ENCODE measurements at regions not wholly inside any gene's neighbourhood (a gene's known extent, or its start where the extent isn't known, plus 50 kb on each side); places are given as distances from the start of the nearest gene placed in this dataset.

- no peak for TF ChIP-seq FOXK2 (IDR thresholded peaks at IDR 0.05)
- no peak for TF ChIP-seq ZNF384 (IDR thresholded peaks at IDR 0.05)
- TF ChIP-seq HDGF (IDR thresholded peaks at IDR 0.05; ENCODE audit: borderline replicate concordance), result no peak
- TF ChIP-seq NFRKB (IDR thresholded peaks at IDR 0.05), result no peak
- TF ChIP-seq SP1 (IDR thresholded peaks at IDR 0.05), result no peak
- TF ChIP-seq ELF4 (IDR thresholded peaks at IDR 0.05), result no peak
- no peak for TF ChIP-seq CTBP1 (IDR thresholded peaks at IDR 0.05; ENCODE audit: borderline replicate concordance)
- TF ChIP-seq L3MBTL2 (conservative IDR thresholded peaks at IDR 0.05), result no peak
- no peak for TF ChIP-seq TARDBP (IDR thresholded peaks at IDR 0.05)
- TF ChIP-seq FOXA1 (IDR thresholded peaks at IDR 0.05), result no peak
- DNase-seq (ENCODE audit: extremely low spot score), result no peak
- ChIA-PET CTCF (interaction anchor here (0.6 to 1.0 kb wide), 4 partner anchors 10 to 137 kb away, joined by 3 to 9 read pairs (median 4); no protein-coding TSS in a partner anchor), POLR2A (no interaction called here)
These were observed 648.5 kb downstream of the RNF144B start for GRCh38 chr6:19035461-19036195.

GRCh38 chr6:19036196-19036555 lies 649.0 kb downstream of the RNF144B start:
- TF ChIP-seq L3MBTL2 (conservative IDR thresholded peaks at IDR 0.05) (no peak), FOXA1 (IDR thresholded peaks at IDR 0.05) (no peak), SUZ12 (IDR thresholded peaks at IDR 0.05) (no peak), HDGF (IDR thresholded peaks at IDR 0.05; ENCODE audit: borderline replicate concordance) (no peak), BHLHE40 (IDR thresholded peaks at IDR 0.05; ENCODE audit: borderline replicate concordance) (no peak), ARNT (IDR thresholded peaks at IDR 0.05) (no peak), PKNOX1 (IDR thresholded peaks at IDR 0.05) (no peak), FOXM1 (IDR thresholded peaks at IDR 0.05; ENCODE audit: borderline replicate concordance) (no peak)
- no peak for DNase-seq (ENCODE audit: extremely low spot score)
- CTCF ChIA-PET, result interaction anchor here (0.9 kb wide), 1 partner anchor 11 kb away, joined by 3 read pairs; no protein-coding TSS in a partner anchor
- POLR2A ChIA-PET, result no interaction called here

- CTCF ChIA-PET, result no interaction called here
- POLR2A ChIA-PET, result no interaction called here
- no peak for DNase-seq (ENCODE audit: extremely low spot score)
These were observed 650.5 kb downstream of the RNF144B start for GRCh38 chr6:19037607-19038006.

DNA sequence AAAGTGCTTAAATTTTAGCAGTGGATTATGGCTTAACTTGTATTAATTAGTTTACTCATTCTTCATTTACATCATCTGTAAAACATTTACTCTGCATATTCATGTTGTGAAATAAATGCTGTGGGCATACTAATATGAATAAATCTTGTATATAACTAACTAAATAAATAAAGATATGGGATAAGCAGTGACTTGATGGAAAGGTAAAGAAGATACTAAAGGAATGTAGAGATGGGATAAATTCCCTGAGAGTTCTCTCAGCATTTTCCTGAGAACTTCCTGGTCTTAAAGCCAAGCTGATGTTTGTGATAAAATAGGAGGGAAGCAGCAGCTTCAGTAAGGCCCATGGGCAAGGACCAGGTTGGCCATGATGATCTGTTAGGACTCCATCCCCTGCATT lies 652.1 kb downstream of the RNF144B start:
- DNase-seq (ENCODE audit: extremely low spot score), result no peak
- CTCF ChIA-PET, result no interaction called here
- POLR2A ChIA-PET, result no interaction called here
- TF ChIP-seq FOXA1 (IDR thresholded peaks at IDR 0.05) (no peak), BHLHE40 (IDR thresholded peaks at IDR 0.05; ENCODE audit: borderline replicate concordance) (no peak), HDGF (IDR thresholded peaks at IDR 0.05; ENCODE audit: borderline replicate concordance) (no peak), ZNF384 (IDR thresholded peaks at IDR 0.05) (no peak), L3MBTL2 (conservative IDR thresholded peaks at IDR 0.05) (no peak), ARNT (IDR thresholded peaks at IDR 0.05) (no peak), CTBP1 (IDR thresholded peaks at IDR 0.05; ENCODE audit: borderline replicate concordance) (no peak), ELF4 (IDR thresholded peaks at IDR 0.05) (no peak), SUZ12 (IDR thresholded peaks at IDR 0.05) (no peak), FOXM1 (IDR thresholded peaks at IDR 0.05; ENCODE audit: borderline replicate concordance) (no peak), NFRKB (IDR thresholded peaks at IDR 0.05) (no peak), TARDBP (IDR thresholded peaks at IDR 0.05) (no peak), LEF1 (IDR thresholded peaks at IDR 0.05; ENCODE audit: borderline replicate concordance) (no peak)

More at GRCh38 chr6:19037607-19038006, 650.5 kb downstream of the RNF144B start:
- TF ChIP-seq PKNOX1 (IDR thresholded peaks at IDR 0.05), result no peak
- no peak for TF ChIP-seq L3MBTL2 (conservative IDR thresholded peaks at IDR 0.05)
- no peak for TF ChIP-seq SP1 (IDR thresholded peaks at IDR 0.05)
- no peak for TF ChIP-seq FOXM1 (IDR thresholded peaks at IDR 0.05; ENCODE audit: borderline replicate concordance)
- no peak for TF ChIP-seq LEF1 (IDR thresholded peaks at IDR 0.05; ENCODE audit: borderline replicate concordance)
- no peak for TF ChIP-seq BHLHE40 (IDR thresholded peaks at IDR 0.05; ENCODE audit: borderline replicate concordance)
- TF ChIP-seq FOXK2 (IDR thresholded peaks at IDR 0.05), result no peak
- TF ChIP-seq TARDBP (IDR thresholded peaks at IDR 0.05), result no peak
- TF ChIP-seq CTBP1 (IDR thresholded peaks at IDR 0.05; ENCODE audit: borderline replicate concordance), result no peak
- no peak for TF ChIP-seq ELF4 (IDR thresholded peaks at IDR 0.05)
- no peak for TF ChIP-seq FOXA1 (IDR thresholded peaks at IDR 0.05)
- no peak for TF ChIP-seq ZNF384 (IDR thresholded peaks at IDR 0.05)

DNA sequence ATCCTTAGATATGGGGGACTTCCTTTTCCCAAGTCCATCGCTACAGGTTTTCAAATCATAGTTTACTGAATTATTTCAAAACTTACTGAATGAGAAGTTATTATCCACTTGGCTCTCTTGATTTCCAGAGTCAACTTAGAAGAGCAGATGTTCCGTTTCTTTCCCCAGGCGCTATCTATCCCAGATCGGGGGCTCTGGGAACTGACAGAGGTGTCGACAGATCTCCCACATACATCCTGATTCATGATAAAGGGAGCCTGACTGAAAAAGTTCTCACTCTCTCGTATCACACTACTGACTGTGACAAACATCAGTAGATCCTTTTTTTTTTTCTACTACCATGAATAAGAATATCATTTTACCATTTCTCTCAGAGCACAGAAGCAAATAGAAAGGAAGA lies 654.8 kb downstream of the RNF144B start:
- TF ChIP-seq FOXK2 (IDR thresholded peaks at IDR 0.05) (no peak), HDGF (IDR thresholded peaks at IDR 0.05; ENCODE audit: borderline replicate concordance) (no peak), ELF4 (IDR thresholded peaks at IDR 0.05) (no peak)
- CTCF ChIA-PET, result no interaction called here
- DNase-seq (ENCODE audit: extremely low spot score), result no peak
- POLR2A ChIA-PET, result no interaction called here

DNA sequence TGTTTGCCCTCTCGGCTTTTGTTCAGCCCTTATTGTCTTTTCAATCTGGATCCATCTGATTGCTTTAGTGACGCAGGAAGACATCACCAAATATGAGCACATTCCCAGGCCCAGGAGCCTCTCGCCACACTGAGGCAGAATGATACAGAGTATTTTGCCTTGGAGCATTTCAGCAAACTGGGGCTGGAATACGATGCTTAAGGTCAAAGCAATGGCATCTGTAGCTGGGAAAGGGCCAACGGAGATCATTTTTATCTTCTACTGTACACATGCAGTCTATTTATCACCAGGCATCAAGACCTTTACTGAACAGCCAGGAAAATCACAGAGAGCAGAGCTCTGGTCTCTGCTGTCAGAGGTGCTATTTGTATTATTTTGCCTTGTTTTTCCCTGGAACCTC lies 655.3 kb downstream of the RNF144B start:
- DNase-seq (ENCODE audit: extremely low spot score), result no peak
- TF ChIP-seq BHLHE40 (IDR thresholded peaks at IDR 0.05; ENCODE audit: borderline replicate concordance) (no peak), SUZ12 (IDR thresholded peaks at IDR 0.05) (no peak), TARDBP (IDR thresholded peaks at IDR 0.05) (no peak), ARNT (IDR thresholded peaks at IDR 0.05) (no peak)
- ChIA-PET CTCF (no interaction called here), POLR2A (no interaction called here)

DNA sequence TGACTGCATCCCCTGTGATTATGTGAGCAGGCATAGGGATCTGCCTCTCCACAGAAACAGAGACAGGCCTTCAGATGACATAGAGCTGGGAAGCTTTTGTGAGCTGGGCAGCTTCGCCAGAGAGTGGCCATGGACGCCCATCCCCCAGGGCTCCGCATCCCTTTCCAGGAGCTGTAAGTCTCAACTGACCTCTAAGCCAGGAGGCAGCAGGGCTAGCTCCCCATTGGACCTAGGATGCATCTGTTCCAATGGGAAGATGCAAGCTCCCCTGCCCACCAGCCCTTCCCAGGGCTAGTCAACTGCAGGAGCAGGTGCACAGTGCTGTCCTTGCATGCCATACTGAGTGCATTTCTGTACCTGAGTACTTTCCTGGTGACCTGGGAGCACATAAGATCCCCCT lies 663.6 kb downstream of the RNF144B start:
- TF ChIP-seq BHLHE40 (IDR thresholded peaks at IDR 0.05; ENCODE audit: borderline replicate concordance), result no peak
- TF ChIP-seq FOXK2 (IDR thresholded peaks at IDR 0.05), result no peak
- no peak for TF ChIP-seq CTBP1 (IDR thresholded peaks at IDR 0.05; ENCODE audit: borderline replicate concordance)
- TF ChIP-seq SP1 (IDR thresholded peaks at IDR 0.05), result no peak
- TF ChIP-seq NFRKB (IDR thresholded peaks at IDR 0.05), result no peak
- TF ChIP-seq LEF1 (IDR thresholded peaks at IDR 0.05; ENCODE audit: borderline replicate concordance), result no peak
- TF ChIP-seq FOXA1 (IDR thresholded peaks at IDR 0.05), result no peak
- no peak for TF ChIP-seq PKNOX1 (IDR thresholded peaks at IDR 0.05)
- TF ChIP-seq FOXM1 (IDR thresholded peaks at IDR 0.05; ENCODE audit: borderline replicate concordance), result no peak
- no peak for TF ChIP-seq ZNF384 (IDR thresholded peaks at IDR 0.05)
- ChIA-PET POLR2A (no interaction called here), CTCF (interaction anchor here (0.7 kb wide), 1 partner anchor 26 kb away, joined by 3 read pairs; no protein-coding TSS in a partner anchor)
- no peak for DNase-seq (ENCODE audit: extremely low spot score)

Data from HEK293T (cell line).